DOHH2 (cell line): ENCODE measurements at regions not wholly inside any gene's neighbourhood (a gene's known extent, or its start where the extent isn't known, plus 50 kb on each side); places are given as distances from the start of the nearest gene placed in this dataset.

Source experiments
- H3F3A ChIP-seq: fragments of 200-600 bp; sonication (generic), shearing (Covaris generic); 2 replicates; pipeline ENCODE4 v1.6.0; 2016; ENCODE audit warnings: antibody characterized with exemption, mild to moderate bottlenecking; ENCODE audit not compliant: control insufficient read depth, insufficient read depth
- H3K27ac ChIP-seq: fragments of 200-600 bp; sonication (generic); 2 replicates; pipeline ENCODE4 v1.5.1; 2014; ENCODE audit warnings: low read depth, mild to moderate bottlenecking, low read length, moderate library complexity
- H3K27me3 ChIP-seq: fragments of 200-600 bp; sonication (generic); 2 replicates; pipeline ENCODE4 v1.6.1; 2014; ENCODE audit warnings: mild to moderate bottlenecking, low read length, mixed read lengths; ENCODE audit not compliant: control insufficient read depth
- H3K36me3 ChIP-seq: fragments of 200-600 bp; sonication (generic); 2 replicates; pipeline ENCODE4 v1.6.1; 2014; ENCODE audit warnings: mild to moderate bottlenecking, low read length, moderate library complexity, mixed read lengths; ENCODE audit not compliant: control insufficient read depth
- H3K4me1 ChIP-seq: fragments of 200-600 bp; sonication (generic); 2 replicates; pipeline ENCODE4 v1.6.1; 2014; ENCODE audit warnings: mild to moderate bottlenecking, low read length, mixed read lengths; ENCODE audit not compliant: control insufficient read depth
- H3K4me2 ChIP-seq: fragments of 200-600 bp; sonication (generic); 2 replicates; pipeline ENCODE4 v1.6.0; 2014; ENCODE audit warnings: mild to moderate bottlenecking, low read length, moderate library complexity
- H3K4me3 ChIP-seq: fragments of 200-600 bp; sonication (generic); 2 replicates; pipeline ENCODE4 v1.5.1; 2014; ENCODE audit warnings: mild to moderate bottlenecking, low read length, mixed read lengths
- H3K79me2 ChIP-seq: fragments of 200-600 bp; sonication (generic); 2 replicates; pipeline ENCODE4 v1.6.1; 2014; ENCODE audit warnings: mild to moderate bottlenecking, low read length, mixed read lengths; ENCODE audit not compliant: control insufficient read depth
- H3K9me2 ChIP-seq: fragments of 200-600 bp; sonication (generic); replicated peaks from 2 replicates; pipeline ENCODE4 v1.6.1; 2014; ENCODE audit warnings: mild to moderate bottlenecking, low read length, mixed read lengths; ENCODE audit not compliant: control insufficient read depth
- H3K9me3 ChIP-seq: fragments of 200-600 bp; sonication (generic); 2 replicates; pipeline ENCODE4 v1.6.1; 2014; ENCODE audit warnings: antibody characterized with exemption, low read length, mixed read lengths; ENCODE audit not compliant: control insufficient read depth, insufficient read depth
- H4K20me1 ChIP-seq: fragments of 200-600 bp; sonication (generic); 2 replicates; pipeline ENCODE4 v1.6.0; 2014; ENCODE audit warnings: low read depth, mild to moderate bottlenecking, antibody characterized with exemption, low read length, moderate library complexity; ENCODE audit not compliant: control insufficient read depth, insufficient read depth
- CTCF ChIP-seq: fragments of 200-600 bp; sonication (generic); IDR thresholded peaks from one replicate; pipeline ENCODE4 v1.5.1; 2014; ENCODE audit warnings: antibody characterized with exemption, mild to moderate bottlenecking, low read depth, low read length; ENCODE audit not compliant: poor library complexity, severe bottlenecking
- EZH2phosphoT487 ChIP-seq: fragments of 200-600 bp; sonication (generic); IDR thresholded peaks from 2 replicates; pipeline ENCODE4 v1.6.1; 2017; ENCODE audit warnings: borderline replicate concordance, mild to moderate bottlenecking, antibody characterized with exemption, low read length, moderate library complexity, mixed read lengths

- no peaks in the 10 kb centered on the region for H4K20me1 ChIP-seq
- no peak overlapping the region for H3K4me3 ChIP-seq
- no peaks in the 10 kb centered on the region for H3K9me3 ChIP-seq
- H3F3A ChIP-seq, result no peaks in the 10 kb centered on the region
- H3K4me2 ChIP-seq, result no peak overlapping the region
- peaks cover 3% of the 10 kb centered on the region; the same call in 1 of the 2 replicates for H3K4me1 ChIP-seq
- no peaks in the 10 kb centered on the region for H3K36me3 ChIP-seq
- H3K27ac ChIP-seq, result no peak overlapping the region
- no peak for TF ChIP-seq CTCF
- no peak for TF ChIP-seq EZH2phosphoT487
- H3K27me3 ChIP-seq, result no peaks in the 10 kb centered on the region
- H3K79me2 ChIP-seq, result no peaks in the 10 kb centered on the region
- H3K9me2 ChIP-seq, result no peaks in the 10 kb centered on the region
Measured at GRCh38 chr18:25563816-25564683, 212.1 kb upstream of the ZNF521 start.

GRCh38 chr18:25563346-25563745 lies 211.4 kb upstream of the ZNF521 start:
- H3K27ac ChIP-seq, result no peak overlapping the region
- no peaks in the 10 kb centered on the region for H3F3A ChIP-seq
- H3K4me3 ChIP-seq, result no peak overlapping the region
- no peaks in the 10 kb centered on the region for H3K79me2 ChIP-seq
- no peaks in the 10 kb centered on the region for H3K9me2 ChIP-seq
- H3K36me3 ChIP-seq, result no peaks in the 10 kb centered on the region
- H3K9me3 ChIP-seq, result no peaks in the 10 kb centered on the region
- TF ChIP-seq CTCF (no peak), EZH2phosphoT487 (no peak)
- peaks cover 3% of the 10 kb centered on the region; the same call in 1 of the 2 replicates for H3K4me1 ChIP-seq
- H3K4me2 ChIP-seq, result no peak overlapping the region
- H3K27me3 ChIP-seq, result no peaks in the 10 kb centered on the region
- H4K20me1 ChIP-seq, result no peaks in the 10 kb centered on the region

- Histone ChIP-seq H3K4me3 (no peak overlapping the region), H3K9me2 (no peaks in the 10 kb centered on the region), H3K4me2 (no peak overlapping the region), H3K4me1 (peaks cover 3% of the 10 kb centered on the region; the same call in 1 of the 2 replicates), H3K27me3 (no peaks in the 10 kb centered on the region), H3K79me2 (no peaks in the 10 kb centered on the region), H3K27ac (no peak overlapping the region), H4K20me1 (no peaks in the 10 kb centered on the region), H3K36me3 (no peaks in the 10 kb centered on the region), H3K9me3 (no peaks in the 10 kb centered on the region), H3F3A (no peaks in the 10 kb centered on the region)
- TF ChIP-seq CTCF (peak; percentile 38), EZH2phosphoT487 (no peak)
Measured at GRCh38 chr18:25561918-25562317, 210.0 kb upstream of the ZNF521 start.
